CD4-positive, alpha-beta memory T cell (primary cell): ENCODE measurements at regions not wholly inside any gene's neighbourhood (a gene's known extent, or its start where the extent isn't known, plus 50 kb on each side); places are given as distances from the start of the nearest gene placed in this dataset.
"Not testable (repeated sequence)": the region's sequence is repeated elsewhere in the genome, so short reads cannot be mapped to it uniquely, and the experiment has no call there.

Experiments used
- CTCF ChIA-PET: fragments of 350-600 bp; sonication (Branson Sonifier 250); formaldehyde crosslinking; loops from one replicate; lab custom pipeline; 2021; ENCODE audit warnings: inconsistent platforms; ENCODE audit not compliant: partially characterized antibody; lab: Charles Lee
- POLR2A ChIA-PET: fragments of 350-600 bp; sonication (Branson Sonifier 250); formaldehyde crosslinking; loops from one replicate; lab custom pipeline; 2021; ENCODE audit not compliant: partially characterized antibody; lab: Charles Lee
- DNase-seq, 5 donors: peaks; one replicate each; pipeline versions ENCODE4 v3.0.0 to v3.0.0-alpha.2; 2020 to 2022; ENCODE audit warnings: mixed read lengths in 1 of 5
- H3K27ac ChIP-seq: one replicate; pipeline ENCODE4 v1.7.0; 2013; ENCODE audit warnings: low read depth, low read length
- H3K27me3 ChIP-seq: 2 replicates; pipeline ENCODE4 v1.7.0; 2013; ENCODE audit warnings: mild to moderate bottlenecking, low read length, moderate library complexity; ENCODE audit not compliant: insufficient read depth
- H3K36me3 ChIP-seq: 2 replicates; pipeline ENCODE4 v1.7.0; 2013; ENCODE audit warnings: mild to moderate bottlenecking, low read length, moderate library complexity; ENCODE audit not compliant: insufficient read depth
- H3K4me1 ChIP-seq: 2 replicates; pipeline ENCODE4 v1.7.0; 2013; ENCODE audit warnings: mild to moderate bottlenecking, low read length, moderate library complexity; ENCODE audit not compliant: insufficient read depth
- H3K4me3 ChIP-seq, 2 donors: one replicate each; pipeline ENCODE4 v1.7.0; 2013; ENCODE audit warnings: low read length in 2 of 2, mild to moderate bottlenecking in 1 of 2
- H3K9me3 ChIP-seq, 2 donors: one replicate each; pipeline ENCODE4 v1.7.0; 2013; ENCODE audit warnings: low read length in 2 of 2, control low read depth in 1 of 2; ENCODE audit not compliant: control insufficient read depth in 1 of 2
- H3K27ac Mint-ChIP-seq, 7 donors: one replicate each; pipeline ENCODE4 v1.8.0; 2020 to 2021; ENCODE audit warnings: mixed read lengths in 7 of 7, mild to moderate bottlenecking in 6 of 7, inconsistent platforms in 3 of 7, moderate library complexity in 3 of 7
- H3K27me3 Mint-ChIP-seq, 2 donors: one replicate each; pipeline ENCODE4 v1.8.0; 2020 to 2021; ENCODE audit warnings: mixed read lengths in 2 of 2
- H3K36me3 Mint-ChIP-seq, 2 donors: one replicate each; pipeline ENCODE4 v1.8.0; 2020 to 2021; ENCODE audit warnings: mixed read lengths in 2 of 2, inconsistent platforms in 1 of 2, mild to moderate bottlenecking in 1 of 2
- H3K4me1 Mint-ChIP-seq, 4 donors: one replicate each; pipeline ENCODE4 v1.8.0; 2020 to 2021; ENCODE audit warnings: mixed read lengths in 4 of 4, mild to moderate bottlenecking in 1 of 4
- H3K4me3 Mint-ChIP-seq, 8 donors: one replicate each; pipeline ENCODE4 v1.8.0; 2020 to 2021; ENCODE audit warnings: mixed read lengths in 8 of 8, mild to moderate bottlenecking in 7 of 8, moderate library complexity in 6 of 8, inconsistent platforms in 3 of 8
- H3K9me3 Mint-ChIP-seq, 8 donors: one replicate each; pipeline ENCODE4 v1.8.0; 2020 to 2021; ENCODE audit warnings: mixed read lengths in 8 of 8, mild to moderate bottlenecking in 5 of 8, inconsistent platforms in 3 of 8, moderate library complexity in 1 of 8
- intact Hi-C: fragments of 100-400 bp; cut with micrococcal nuclease; formaldehyde crosslinking; loops from one replicate; pipeline ENCODE4 v1.15.1; 2023

- H3K36me3 ChIP-seq, H3K4me1 ChIP-seq, POLR2A ChIA-PET, intact Hi-C loops, DNase-seq, H3K27me3 ChIP-seq, H3K4me3 Mint-ChIP-seq, H3K36me3 Mint-ChIP-seq, H3K9me3 ChIP-seq, H3K9me3 Mint-ChIP-seq, H3K4me3 ChIP-seq, H3K27ac ChIP-seq, CTCF ChIA-PET, H3K4me1 Mint-ChIP-seq, H3K27me3 Mint-ChIP-seq, H3K27ac Mint-ChIP-seq: not testable (repeated sequence)
Observed at GRCh38 chr4:189722324-189723003, 218.2 kb upstream of the FRG1 start.

- H3K27ac Mint-ChIP-seq, POLR2A ChIA-PET, intact Hi-C loops, H3K4me1 Mint-ChIP-seq, H3K9me3 ChIP-seq, H3K4me3 Mint-ChIP-seq, H3K27ac ChIP-seq, CTCF ChIA-PET, H3K4me1 ChIP-seq, H3K27me3 ChIP-seq, H3K27me3 Mint-ChIP-seq, H3K9me3 Mint-ChIP-seq, H3K4me3 ChIP-seq, DNase-seq, H3K36me3 ChIP-seq, H3K36me3 Mint-ChIP-seq: not testable (repeated sequence)
Observed at GRCh38 chr4:189727982-189728638, 212.6 kb upstream of the FRG1 start.

DNA sequence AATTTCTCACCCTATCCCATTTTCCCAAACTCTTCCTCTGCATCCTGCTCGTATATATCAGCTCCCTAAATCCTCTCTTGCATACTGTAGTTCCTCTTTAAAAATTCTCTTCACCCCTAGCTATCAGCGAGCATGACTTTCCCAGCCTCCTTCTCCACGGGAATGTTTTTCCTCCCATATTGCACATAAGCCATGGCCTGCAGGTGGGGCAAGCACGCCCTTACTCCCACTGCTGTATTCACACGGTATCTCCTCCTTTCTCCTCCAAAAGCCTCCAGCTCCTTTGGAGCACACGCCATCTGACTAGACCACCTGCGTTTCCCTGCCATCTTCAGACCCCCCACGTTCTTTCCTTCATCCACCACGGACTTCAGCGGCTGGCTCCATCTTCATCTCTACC is 208.7 kb upstream of the FRG1 start:
- H3K4me3 ChIP-seq, H3K36me3 ChIP-seq, H3K9me3 ChIP-seq, H3K4me1 Mint-ChIP-seq, H3K36me3 Mint-ChIP-seq, CTCF ChIA-PET, H3K27ac ChIP-seq, DNase-seq, H3K27me3 ChIP-seq, POLR2A ChIA-PET, H3K27me3 Mint-ChIP-seq, intact Hi-C loops, H3K4me1 ChIP-seq, H3K4me3 Mint-ChIP-seq: not testable (repeated sequence)
- Mint-ChIP-seq H3K9me3 (peaks cover 0 to 15% (median 2%) of the 10 kb centered on the region in 8 donors), H3K27ac (peak overlapping the region in 1 of 7 donors; percentile 36)

- H3K4me1 Mint-ChIP-seq, H3K27me3 ChIP-seq, intact Hi-C loops, H3K4me3 Mint-ChIP-seq, H3K36me3 Mint-ChIP-seq, CTCF ChIA-PET, H3K36me3 ChIP-seq, H3K27ac Mint-ChIP-seq, H3K4me3 ChIP-seq, H3K27me3 Mint-ChIP-seq, H3K27ac ChIP-seq, H3K4me1 ChIP-seq, H3K9me3 ChIP-seq, DNase-seq, POLR2A ChIA-PET: not testable (repeated sequence)
- peaks cover 0 to 15% (median 2%) of the 10 kb centered on the region in 8 donors for H3K9me3 Mint-ChIP-seq
Observed at GRCh38 chr4:189733507-189733906, 207.2 kb upstream of the FRG1 start.

DNA sequence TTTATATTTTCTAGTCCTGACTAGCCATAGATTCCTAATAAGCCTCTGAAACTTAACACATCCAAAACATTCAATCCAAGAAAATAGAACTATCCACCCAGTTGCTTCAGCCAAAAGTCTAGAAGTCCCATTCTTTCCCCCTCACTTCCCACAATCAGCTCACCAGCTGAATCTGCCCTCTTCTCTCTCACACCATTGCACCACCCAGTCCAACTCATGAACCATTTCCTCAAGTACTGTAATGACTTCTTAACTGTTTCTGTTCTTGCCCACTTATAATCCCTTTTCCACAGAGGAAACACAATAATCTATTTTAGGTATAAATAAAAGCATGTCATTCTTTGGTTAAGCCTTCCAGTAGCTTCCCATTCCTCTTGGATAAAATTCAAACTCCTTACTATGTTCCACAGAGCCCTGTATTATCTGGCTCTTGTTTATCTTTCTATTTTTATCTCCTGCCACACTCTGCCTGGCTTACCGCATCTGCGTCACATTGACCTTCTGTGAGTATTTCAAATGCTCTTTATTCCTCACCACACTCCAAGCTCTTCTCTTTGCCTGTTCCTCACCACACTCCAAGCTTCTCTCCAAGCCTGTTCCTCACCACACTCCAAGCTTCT is 205.9 kb upstream of the FRG1 start:
- H3K4me3 Mint-ChIP-seq, H3K9me3 ChIP-seq, POLR2A ChIA-PET, intact Hi-C loops, H3K4me1 ChIP-seq, DNase-seq, H3K4me3 ChIP-seq, H3K36me3 ChIP-seq, H3K4me1 Mint-ChIP-seq, H3K27ac Mint-ChIP-seq, CTCF ChIA-PET, H3K36me3 Mint-ChIP-seq, H3K27ac ChIP-seq, H3K27me3 Mint-ChIP-seq, H3K27me3 ChIP-seq: not testable (repeated sequence)
- H3K9me3 Mint-ChIP-seq: peaks cover 0 to 15% (median 2%) of the 10 kb centered on the region in 8 donors

GRCh38 chr4:189736656-189737055 is 204.0 kb upstream of the FRG1 start:
- H3K4me1 ChIP-seq, H3K4me3 Mint-ChIP-seq, H3K4me3 ChIP-seq, H3K36me3 Mint-ChIP-seq, CTCF ChIA-PET, intact Hi-C loops, H3K9me3 ChIP-seq, H3K27me3 ChIP-seq, POLR2A ChIA-PET, H3K4me1 Mint-ChIP-seq, H3K27me3 Mint-ChIP-seq, DNase-seq, H3K27ac Mint-ChIP-seq, H3K36me3 ChIP-seq, H3K27ac ChIP-seq: not testable (repeated sequence)
- H3K9me3 Mint-ChIP-seq: peaks cover 0 to 19% (median 3%) of the 10 kb centered on the region in 8 donors

- H3K27ac ChIP-seq, H3K27me3 Mint-ChIP-seq, H3K4me3 ChIP-seq, H3K36me3 Mint-ChIP-seq, H3K36me3 ChIP-seq, DNase-seq, intact Hi-C loops, POLR2A ChIA-PET, H3K9me3 ChIP-seq, H3K4me1 Mint-ChIP-seq, H3K4me1 ChIP-seq, H3K27me3 ChIP-seq, CTCF ChIA-PET, H3K27ac Mint-ChIP-seq, H3K4me3 Mint-ChIP-seq: not testable (repeated sequence)
- H3K9me3 Mint-ChIP-seq: peaks cover 0 to 19% (median 6%) of the 10 kb centered on the region in 8 donors
Observed at GRCh38 chr4:189740118-189740517, 200.6 kb upstream of the FRG1 start.
